GM12864 (cell line): ENCODE measurements at regions not wholly inside any gene's neighbourhood (a gene's known extent, or its start where the extent isn't known, plus 50 kb on each side); places are given as distances from the start of the nearest gene placed in this dataset.

Source experiments
- DNase-seq: peaks from one replicate; pipeline ENCODE4 v3.0.0-alpha.2; 2011; ENCODE audit warnings: low read depth
- H3K4me3 ChIP-seq: 2 replicates; pipeline ENCODE4 v1.5.1; 2011; ENCODE audit warnings: mild to moderate bottlenecking, low read depth, low read length, control low read depth
- TF ChIP-seq, protein P1 (sequence below): IDR thresholded peaks from 2 replicates; pipeline ENCODE4 v1.5.1; 2011; ENCODE audit warnings: low read depth, mild to moderate bottlenecking, moderate library complexity, low read length, control low read depth, inconsistent platforms; ENCODE audit errors: missing control alignments

DNA sequence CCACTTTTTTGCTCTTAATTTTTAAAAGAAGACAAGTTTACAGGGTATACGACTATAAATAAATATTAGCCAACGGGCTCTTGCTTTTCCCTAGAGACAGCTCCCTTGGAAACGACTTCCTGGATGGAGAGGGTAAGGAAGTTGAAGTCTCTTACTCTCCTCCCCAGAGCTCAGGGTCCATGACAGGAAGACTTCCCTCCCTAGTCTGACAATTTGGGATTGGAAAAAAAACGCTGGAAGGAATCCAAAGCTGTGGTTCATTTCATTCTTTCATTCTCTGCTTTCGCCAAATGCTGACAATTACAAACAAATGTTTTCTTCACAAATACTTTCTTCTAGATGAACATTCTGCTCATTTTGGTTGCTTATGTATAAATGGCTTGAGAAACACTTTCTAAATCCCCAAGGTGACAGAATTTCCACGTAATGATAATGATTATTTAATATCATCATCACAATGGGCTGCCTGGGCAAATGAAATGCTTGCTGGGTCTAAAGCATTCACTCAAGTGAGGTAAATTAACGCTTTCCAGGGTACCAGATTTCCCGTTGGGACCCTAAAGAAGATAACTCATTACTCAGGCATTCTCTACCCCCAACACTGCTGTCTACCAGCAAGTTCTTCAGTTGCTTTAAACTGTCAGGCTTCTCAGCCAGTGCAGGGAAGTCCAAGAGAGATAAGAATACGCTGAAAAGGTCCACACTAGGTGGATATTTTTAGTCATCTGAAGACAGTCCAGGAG, 139.8 kb upstream of the SLC30A5 start:
- DNase-seq: no peak
- TF ChIP-seq, protein P1, sequence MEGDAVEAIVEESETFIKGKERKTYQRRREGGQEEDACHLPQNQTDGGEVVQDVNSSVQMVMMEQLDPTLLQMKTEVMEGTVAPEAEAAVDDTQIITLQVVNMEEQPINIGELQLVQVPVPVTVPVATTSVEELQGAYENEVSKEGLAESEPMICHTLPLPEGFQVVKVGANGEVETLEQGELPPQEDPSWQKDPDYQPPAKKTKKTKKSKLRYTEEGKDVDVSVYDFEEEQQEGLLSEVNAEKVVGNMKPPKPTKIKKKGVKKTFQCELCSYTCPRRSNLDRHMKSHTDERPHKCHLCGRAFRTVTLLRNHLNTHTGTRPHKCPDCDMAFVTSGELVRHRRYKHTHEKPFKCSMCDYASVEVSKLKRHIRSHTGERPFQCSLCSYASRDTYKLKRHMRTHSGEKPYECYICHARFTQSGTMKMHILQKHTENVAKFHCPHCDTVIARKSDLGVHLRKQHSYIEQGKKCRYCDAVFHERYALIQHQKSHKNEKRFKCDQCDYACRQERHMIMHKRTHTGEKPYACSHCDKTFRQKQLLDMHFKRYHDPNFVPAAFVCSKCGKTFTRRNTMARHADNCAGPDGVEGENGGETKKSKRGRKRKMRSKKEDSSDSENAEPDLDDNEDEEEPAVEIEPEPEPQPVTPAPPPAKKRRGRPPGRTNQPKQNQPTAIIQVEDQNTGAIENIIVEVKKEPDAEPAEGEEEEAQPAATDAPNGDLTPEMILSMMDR: no peak

DNA sequence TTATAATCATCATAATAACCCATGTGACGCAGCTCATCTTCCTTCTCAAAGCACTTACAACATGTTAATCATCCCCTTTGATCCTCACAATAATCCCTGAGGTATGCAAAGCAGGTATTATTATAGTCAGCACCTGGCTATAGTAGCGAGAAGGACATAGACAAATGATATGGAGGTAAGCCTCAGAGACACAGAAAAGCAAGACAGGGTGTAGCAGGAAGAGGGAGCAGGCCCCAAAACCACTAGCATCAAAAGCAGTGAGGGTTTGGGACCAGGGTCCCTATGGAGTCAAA, 139.2 kb upstream of the SLC30A5 start:
- TF ChIP-seq, protein P1: no peak
- H3K4me3 ChIP-seq: no peak overlapping the region
- no peak for DNase-seq

More for the DNA sequence above, 139.8 kb upstream of the SLC30A5 start:
- no peak overlapping the region for H3K4me3 ChIP-seq

DNA sequence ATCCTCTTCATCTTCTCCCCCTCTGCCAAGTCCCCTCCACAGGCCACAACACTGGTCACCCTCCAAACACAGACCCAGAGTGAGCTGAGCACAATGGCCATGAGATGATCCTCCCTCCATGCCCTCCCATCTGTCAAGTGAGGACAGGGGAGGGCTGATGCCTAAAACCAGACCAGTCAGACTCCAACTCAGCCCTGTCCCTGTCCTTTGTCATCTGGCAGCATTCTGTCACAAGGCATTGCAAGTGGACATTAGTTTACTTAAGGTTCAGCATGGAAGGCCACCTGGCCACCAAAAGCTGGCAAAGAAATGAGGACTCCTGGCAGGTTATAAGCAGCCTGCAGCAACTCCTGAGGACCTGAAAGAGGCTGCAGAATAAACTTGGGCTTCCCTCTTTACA, 136.2 kb upstream of the SLC30A5 start:
- TF ChIP-seq, protein P1: no peak
- no peak overlapping the region for H3K4me3 ChIP-seq
- no peak for DNase-seq

DNA sequence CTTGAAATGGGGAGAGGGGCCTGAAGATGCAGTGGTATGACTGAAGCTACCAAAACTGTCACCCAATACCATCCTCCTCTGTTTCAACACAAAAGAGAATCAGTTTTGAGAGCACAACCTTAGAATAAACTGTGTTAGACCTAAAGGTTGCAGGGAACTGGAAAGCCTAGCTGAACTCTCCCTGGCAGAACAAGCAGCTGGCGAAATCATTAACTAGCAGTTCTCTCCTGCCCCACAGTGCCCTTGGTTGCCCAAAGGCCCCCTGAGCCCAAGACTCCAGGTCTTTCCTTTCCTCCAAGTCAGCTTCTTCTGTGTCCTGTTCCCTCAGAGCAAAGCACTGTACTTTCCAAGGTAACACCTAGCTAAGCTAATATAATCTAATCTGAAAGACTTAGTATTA, 135.4 kb upstream of the SLC30A5 start:
- H3K4me3 ChIP-seq: no peak overlapping the region
- TF ChIP-seq, protein P1: no peak
- no peak for DNase-seq

DNA sequence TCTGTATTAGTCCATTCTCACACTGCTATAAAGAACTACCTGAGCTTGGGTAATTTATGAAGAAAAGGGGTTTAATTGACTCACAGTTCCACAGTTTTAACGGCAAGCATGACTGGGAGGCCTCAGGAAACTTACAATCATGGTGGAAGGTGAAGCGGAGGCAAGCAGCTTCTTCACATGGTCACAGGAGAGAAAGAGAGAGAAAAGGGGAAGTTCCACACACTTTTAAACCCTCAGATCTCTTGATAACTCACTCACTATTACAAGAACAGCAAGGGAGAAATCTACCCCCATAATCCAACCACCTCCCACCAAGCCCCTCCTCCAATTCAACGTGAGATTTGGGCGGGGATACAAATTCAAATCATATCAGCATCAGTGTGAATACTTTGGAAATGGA, 133.4 kb upstream of the SLC30A5 start:
- TF ChIP-seq, protein P1: no peak
- no peak overlapping the region for H3K4me3 ChIP-seq
- DNase-seq: no peak

DNA sequence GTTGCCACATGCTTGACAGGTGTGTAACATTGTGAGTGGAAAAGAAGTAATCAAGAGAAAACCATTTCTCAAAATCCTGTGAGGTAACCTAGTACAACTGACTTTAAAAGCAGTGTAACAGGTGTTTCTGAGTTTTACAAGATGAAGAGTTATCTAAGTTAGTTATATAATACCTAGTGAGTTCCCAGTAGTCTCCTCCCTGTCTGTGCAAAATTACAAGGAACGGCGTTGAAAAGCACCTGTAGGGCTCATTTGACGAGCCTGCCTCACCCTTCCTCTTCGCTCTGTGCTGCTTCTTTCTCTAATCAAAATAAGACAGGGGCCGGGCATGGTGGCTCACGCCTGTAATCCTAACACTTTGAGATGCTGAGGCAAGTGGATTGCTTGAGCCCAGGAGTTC, 132.9 kb upstream of the SLC30A5 start:
- no peak for DNase-seq
- H3K4me3 ChIP-seq: no peak overlapping the region
- TF ChIP-seq, protein P1: no peak

DNA sequence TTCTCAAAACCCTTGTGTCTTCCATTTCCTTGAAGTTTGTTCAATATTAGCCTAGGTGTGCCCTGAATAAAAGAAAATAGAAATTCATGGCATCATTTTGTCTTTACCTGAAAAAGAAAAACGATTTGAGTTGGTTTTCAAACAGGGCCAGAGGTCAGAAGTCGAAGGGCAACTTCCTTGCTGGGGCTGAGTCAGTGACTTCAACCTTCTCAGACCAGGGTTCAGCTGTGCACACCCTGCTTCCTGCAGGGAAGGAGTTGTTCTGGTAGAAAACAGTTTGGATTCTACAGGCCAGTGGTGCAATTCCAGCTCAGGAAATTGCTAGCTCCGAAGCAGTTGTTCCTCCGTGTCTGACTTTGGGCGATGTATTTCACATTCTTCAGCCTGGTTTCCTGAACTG, 132.1 kb upstream of the SLC30A5 start:
- TF ChIP-seq, protein P1: no peak
- no peak overlapping the region for H3K4me3 ChIP-seq
- DNase-seq: no peak
